ENCODE measurements at regions not wholly inside any gene's neighbourhood (a gene's known extent, or its start where the extent isn't known, plus 50 kb on each side); places are given as distances from the start of the nearest gene placed in this dataset.

DNA sequence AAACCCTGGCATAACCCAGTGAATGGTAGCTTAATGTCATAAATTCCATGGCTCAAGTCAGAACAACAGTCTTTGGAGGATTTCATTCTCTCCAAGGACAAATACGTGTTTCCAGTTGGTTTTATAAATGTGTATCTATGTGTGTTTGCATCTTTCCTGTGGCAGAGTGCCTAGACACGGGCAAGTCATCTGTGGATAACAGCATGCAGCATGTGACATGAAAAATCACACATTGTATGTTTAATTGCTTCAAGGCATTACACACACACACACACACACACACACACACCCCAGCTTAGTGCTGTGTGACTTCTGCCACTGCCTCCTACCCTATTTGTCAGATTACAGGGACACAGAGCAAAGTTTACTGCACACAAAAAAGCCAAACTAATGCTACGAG, 68.2 kb upstream of the SSX2IP start:
- dilution Hi-C loops (cut with MboI; ENCODE audit: extremely low pct_ligation_motif_present, low sequenced_read_pairs): no loop called here
- Histone ChIP-seq H3K4me1 (ENCODE audit: control insufficient read depth, extremely low read depth, insufficient read depth, low read length) (no peaks in the 10 kb centered on the region), H4K20me1 (ENCODE audit: control insufficient read depth, extremely low read depth, insufficient read depth, low read length) (no peaks in the 10 kb centered on the region), H3K9ac (ENCODE audit: control insufficient read depth, extremely low read depth, insufficient read depth, low read length) (no peak overlapping the region), H3K9me3 (ENCODE audit: control insufficient read depth, low read depth, low read length) (no peaks in the 10 kb centered on the region), H3K4me2 (ENCODE audit: control insufficient read depth, extremely low read depth, insufficient read depth, low read depth, low read length) (no peak overlapping the region), H3K27me3 (ENCODE audit: control insufficient read depth, extremely low read depth, insufficient read depth, low read length) (no peaks in the 10 kb centered on the region), H3K79me2 (ENCODE audit: control insufficient read depth, insufficient read depth, low read length) (no peaks in the 10 kb centered on the region), H3K9me1 (ENCODE audit: control insufficient read depth, extremely low read depth, insufficient read depth, low read length) (no peaks in the 10 kb centered on the region), H3K27ac (ENCODE audit: control insufficient read depth, insufficient read depth, low read length) (no peak overlapping the region), H3K36me3 (ENCODE audit: control insufficient read depth in 2 of 2, extremely low read depth in 1 of 2, insufficient read depth in 2 of 2, low read length in 2 of 2) (no peaks in the 10 kb centered on the region), H3K4me3 (ENCODE audit: control insufficient read depth in 2 of 3, extremely low read depth in 1 of 3, insufficient read depth in 2 of 3, low read depth in 1 of 3, low read length in 3 of 3) (no peak overlapping the region), H2AFZ (ENCODE audit: control insufficient read depth, low read length) (no peak overlapping the region)
- no peak for TF ChIP-seq EZH2 (IDR thresholded peaks at IDR 0.05; ENCODE audit: low read length)
- no peak for TF ChIP-seq CTCF (optimal IDR thresholded peaks at IDR 0.05 in 1 of 3, IDR thresholded peaks at IDR 0.05 in 1 of 3, conservative IDR thresholded peaks at IDR 0.05 in 1 of 3; ENCODE audit: extremely low read depth in 1 of 3, insufficient read depth in 2 of 3, low read length in 3 of 3)
- FAIRE-seq (no peak), DNase-seq (ENCODE audit: low read depth, low spot score) (no peak)

DNA sequence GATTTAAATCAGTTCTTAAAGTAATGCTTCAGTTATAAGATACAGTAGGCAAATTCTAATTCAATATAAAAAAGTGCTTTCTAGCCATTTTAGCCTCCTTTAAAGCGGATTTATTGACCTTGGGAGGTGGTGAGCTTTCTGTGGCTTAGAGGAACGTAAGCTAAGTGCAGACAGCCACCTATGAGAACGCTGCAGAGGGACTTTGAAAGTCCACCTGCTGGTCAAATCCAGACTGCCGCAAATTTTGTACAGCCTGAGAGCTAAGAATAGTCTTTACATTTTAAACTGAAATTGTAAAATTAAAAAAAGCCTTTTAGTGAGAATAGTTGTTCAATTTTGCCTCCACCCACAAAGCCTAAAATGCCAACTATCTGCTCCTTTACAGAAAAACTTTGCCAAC, 67.0 kb upstream of the SSX2IP start:
- Histone ChIP-seq H3K4me2 (ENCODE audit: control insufficient read depth, extremely low read depth, insufficient read depth, low read depth, low read length) (no peak overlapping the region), H3K9me1 (ENCODE audit: control insufficient read depth, extremely low read depth, insufficient read depth, low read length) (no peaks in the 10 kb centered on the region), H3K9ac (ENCODE audit: control insufficient read depth, extremely low read depth, insufficient read depth, low read length) (no peak overlapping the region), H4K20me1 (ENCODE audit: control insufficient read depth, extremely low read depth, insufficient read depth, low read length) (no peaks in the 10 kb centered on the region), H3K27me3 (ENCODE audit: control insufficient read depth, extremely low read depth, insufficient read depth, low read length) (no peaks in the 10 kb centered on the region), H3K9me3 (ENCODE audit: control insufficient read depth, low read depth, low read length) (no peaks in the 10 kb centered on the region), H3K4me1 (ENCODE audit: control insufficient read depth, extremely low read depth, insufficient read depth, low read length) (no peaks in the 10 kb centered on the region), H3K79me2 (ENCODE audit: control insufficient read depth, insufficient read depth, low read length) (no peaks in the 10 kb centered on the region), H3K36me3 (ENCODE audit: control insufficient read depth in 2 of 2, extremely low read depth in 1 of 2, insufficient read depth in 2 of 2, low read length in 2 of 2) (no peaks in the 10 kb centered on the region), H2AFZ (ENCODE audit: control insufficient read depth, low read length) (no peak overlapping the region), H3K4me3 (ENCODE audit: control insufficient read depth in 2 of 3, extremely low read depth in 1 of 3, insufficient read depth in 2 of 3, low read depth in 1 of 3, low read length in 3 of 3) (no peak overlapping the region), H3K27ac (ENCODE audit: control insufficient read depth, insufficient read depth, low read length) (no peak overlapping the region)
- no peak for TF ChIP-seq EZH2 (IDR thresholded peaks at IDR 0.05; ENCODE audit: low read length)
- no peak for TF ChIP-seq CTCF (optimal IDR thresholded peaks at IDR 0.05 in 1 of 3, IDR thresholded peaks at IDR 0.05 in 1 of 3, conservative IDR thresholded peaks at IDR 0.05 in 1 of 3; ENCODE audit: extremely low read depth in 1 of 3, insufficient read depth in 2 of 3, low read length in 3 of 3)
- no peak for DNase-seq (ENCODE audit: low read depth, low spot score)
- FAIRE-seq: no peak
- dilution Hi-C loops (cut with MboI; ENCODE audit: extremely low pct_ligation_motif_present, low sequenced_read_pairs): no loop called here
